ENCODE measurements at regions not wholly inside any gene's neighbourhood (a gene's known extent, or its start where the extent isn't known, plus 50 kb on each side); places are given as distances from the start of the nearest gene placed in this dataset.

GRCh38 chr5:124537107-124537506 is 209.3 kb downstream of the ZNF608 start:
- TF ChIP-seq POLR2A (IDR thresholded peaks at IDR 0.05) (no peak), EP300 (IDR thresholded peaks at IDR 0.05) (no peak)
